Activated B cell treated with CpG ODN at 0.5 μM for 24 hours (primary cell): ENCODE measurements at regions not wholly inside any gene's neighbourhood (a gene's known extent, or its start where the extent isn't known, plus 50 kb on each side); places are given as distances from the start of the nearest gene placed in this dataset.

ENCODE experiments used
- ATAC-seq: fragments of 200-7000 bp; cut with Tn5 transposase; one replicate; pipeline ENCODE4 v1.10.0; 2021; ENCODE audit warnings: low read depth, mild to moderate bottlenecking, moderate library complexity
- CTCF ChIA-PET: fragments of 350-600 bp; sonication (Branson Sonifier 250); formaldehyde crosslinking; loops from one replicate; lab custom pipeline; 2021; ENCODE audit warnings: antibody characterized with exemption; lab: Charles Lee
- POLR2A ChIA-PET: fragments of 350-600 bp; sonication (Branson Sonifier 250); formaldehyde crosslinking; loops from one replicate; lab custom pipeline; 2021; ENCODE audit warnings: antibody characterized with exemption; lab: Charles Lee
- DNase-seq: peaks from one replicate; pipeline ENCODE4 v3.0.0; 2022
- H3K27ac Mint-ChIP-seq: one replicate; pipeline ENCODE4 v1.8.0; 2020; ENCODE audit warnings: mixed read lengths
- H3K27me3 Mint-ChIP-seq: one replicate; pipeline ENCODE4 v1.8.0; 2021; ENCODE audit warnings: mixed read lengths
- H3K36me3 Mint-ChIP-seq: one replicate; pipeline ENCODE4 v1.8.0; 2021; ENCODE audit warnings: low read depth, mixed read lengths
- H3K4me1 Mint-ChIP-seq: one replicate; pipeline ENCODE4 v1.8.0; 2021; ENCODE audit warnings: mixed read lengths
- H3K4me3 Mint-ChIP-seq: one replicate; pipeline ENCODE4 v1.8.0; 2020; ENCODE audit warnings: mild to moderate bottlenecking, mixed read lengths
- H3K9me3 Mint-ChIP-seq: one replicate; pipeline ENCODE4 v1.8.0; 2020; ENCODE audit warnings: mixed read lengths
- CTCF ChIP-seq: fragments of 200-600 bp; IDR thresholded peaks from one replicate; pipeline ENCODE4 v1.8.0; 2022; ENCODE audit warnings: antibody characterized with exemption, mild to moderate bottlenecking
- intact Hi-C: fragments of 100-400 bp; cut with micrococcal nuclease; formaldehyde crosslinking; loops from one replicate; pipeline ENCODE4 v1.15.1; 2024

- ATAC-seq (no peak), DNase-seq (no peak)
- H3K27me3 Mint-ChIP-seq = peaks cover 26% of the 10 kb centered on the region
- ChIA-PET POLR2A (no interaction called here), CTCF (no interaction called here)
- H3K9me3 Mint-ChIP-seq = no peaks in the 10 kb centered on the region
- H3K4me1 Mint-ChIP-seq = no peaks in the 10 kb centered on the region
- no peaks in the 10 kb centered on the region for H3K36me3 Mint-ChIP-seq
- no peak overlapping the region for H3K27ac Mint-ChIP-seq
- H3K4me3 Mint-ChIP-seq = no peak overlapping the region
- intact Hi-C loops = no loop called here
- no peak for TF ChIP-seq CTCF
Observed at GRCh38 chr10:118952493-118953295, 76.8 kb upstream of the NANOS1 start.

- POLR2A ChIA-PET = no interaction called here
- TF ChIP-seq CTCF = no peak
- intact Hi-C loops = no loop called here
- no peaks in the 10 kb centered on the region for H3K36me3 Mint-ChIP-seq
- DNase-seq = no peak
- ATAC-seq = no peak
- no peak overlapping the region for H3K4me3 Mint-ChIP-seq
- H3K9me3 Mint-ChIP-seq = no peaks in the 10 kb centered on the region
- H3K27me3 Mint-ChIP-seq = peaks cover 26% of the 10 kb centered on the region
- CTCF ChIA-PET = no interaction called here
- no peak overlapping the region for H3K27ac Mint-ChIP-seq
- H3K4me1 Mint-ChIP-seq = no peaks in the 10 kb centered on the region
Observed at GRCh38 chr10:118953598-118954393, 75.7 kb upstream of the NANOS1 start.

- intact Hi-C loops = no loop called here
Observed at GRCh38 chr10:118955531-118955930, 74.0 kb upstream of the NANOS1 start.

GRCh38 chr10:118955951-118956801, 73.3 kb upstream of the NANOS1 start:
- Mint-ChIP-seq H3K4me1 (no peaks in the 10 kb centered on the region), H3K27me3 (peaks cover 22% of the 10 kb centered on the region), H3K9me3 (no peaks in the 10 kb centered on the region), H3K4me3 (no peak overlapping the region), H3K36me3 (no peaks in the 10 kb centered on the region), H3K27ac (no peak overlapping the region)
- CTCF ChIA-PET = no interaction called here
- DNase-seq = no peak
- POLR2A ChIA-PET = no interaction called here
- intact Hi-C loops = no loop called here
- no peak for TF ChIP-seq CTCF
- no peak for ATAC-seq

More at GRCh38 chr10:118955531-118955930, 74.0 kb upstream of the NANOS1 start:
- POLR2A ChIA-PET = no interaction called here
- Mint-ChIP-seq H3K9me3 (no peaks in the 10 kb centered on the region), H3K27ac (no peak overlapping the region), H3K4me1 (no peaks in the 10 kb centered on the region), H3K36me3 (no peaks in the 10 kb centered on the region), H3K27me3 (peaks cover 24% of the 10 kb centered on the region), H3K4me3 (no peak overlapping the region)
- no peak for TF ChIP-seq CTCF
- no peak for DNase-seq
- CTCF ChIA-PET = no interaction called here
- ATAC-seq = no peak
